H54 (cell line): ENCODE measurements at regions not wholly inside any gene's neighbourhood (a gene's known extent, or its start where the extent isn't known, plus 50 kb on each side); places are given as distances from the start of the nearest gene placed in this dataset.
"Not testable (repeated sequence)": the region's sequence is repeated elsewhere in the genome, so short reads cannot be mapped to it uniquely, and the experiment has no call there.

Experiments used
- DNase-seq: peaks from one replicate; pipeline ENCODE4 v3.0.0; 2011; ENCODE audit warnings: low spot score, mixed read lengths; ENCODE audit not compliant: insufficient read length
- FAIRE-seq: peaks from 3 replicates; lab custom pipeline; 2011; peaks lifted over from hg19 to GRCh38; lab: Jason Lieb, UNC
- POLR2A ChIP-seq: IDR thresholded peaks from 2 replicates; pipeline ENCODE4 v1.6.1; 2011; ENCODE audit warnings: low read depth, mild to moderate bottlenecking, low read length

DNA sequence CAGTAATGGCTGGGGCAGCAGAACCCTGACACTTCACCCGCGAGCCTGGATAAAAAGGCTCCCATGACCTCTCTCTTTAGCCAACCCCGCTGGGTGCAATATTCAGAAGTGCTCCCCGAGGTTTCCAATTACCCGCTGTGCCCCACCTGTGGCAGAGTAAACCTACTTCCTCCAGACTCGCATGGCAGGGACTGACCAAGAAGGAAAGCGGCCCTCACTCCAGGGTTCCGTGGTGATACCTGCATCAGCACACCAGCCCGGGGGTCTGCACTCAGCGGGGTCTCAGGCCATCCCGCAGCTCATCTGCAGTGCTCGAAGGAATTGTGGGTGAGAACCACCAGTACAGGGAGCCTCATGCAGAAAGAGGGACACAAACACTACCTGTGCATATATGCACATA, 136.3 kb upstream of the FMN2 start:
- no peak for FAIRE-seq

GRCh38 chr1:239956263-239956662, 135.4 kb upstream of the FMN2 start:
- TF ChIP-seq POLR2A, result no peak
- FAIRE-seq (no peak), DNase-seq (no peak)

More for the DNA sequence above, 136.3 kb upstream of the FMN2 start:
- TF ChIP-seq POLR2A, result no peak
- DNase-seq, result no peak

GRCh38 chr1:239958063-239958462, 133.6 kb upstream of the FMN2 start:
- no peak for TF ChIP-seq POLR2A
- DNase-seq (no peak), FAIRE-seq (no peak)

DNA sequence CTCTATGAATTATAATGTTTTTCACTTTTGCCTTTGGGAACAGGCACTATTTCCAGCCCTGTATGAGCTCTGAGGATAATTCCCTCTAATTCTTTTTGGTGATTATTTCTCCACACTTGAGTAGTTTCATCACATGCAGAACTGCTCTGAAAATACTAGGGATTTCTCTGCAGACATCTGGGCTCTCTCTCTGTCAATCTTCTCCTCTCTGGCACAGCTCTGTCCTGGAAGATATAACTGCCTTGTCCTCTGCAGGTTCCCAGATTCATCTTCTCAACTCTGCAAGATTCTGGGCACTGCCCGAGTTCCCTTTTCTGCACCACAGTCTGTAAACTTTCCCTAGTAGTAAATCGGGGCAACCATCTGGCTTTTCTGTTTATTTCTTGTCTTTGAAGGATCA, 131.3 kb upstream of the FMN2 start:
- no peak for TF ChIP-seq POLR2A
- FAIRE-seq (no peak), DNase-seq (no peak)

DNA sequence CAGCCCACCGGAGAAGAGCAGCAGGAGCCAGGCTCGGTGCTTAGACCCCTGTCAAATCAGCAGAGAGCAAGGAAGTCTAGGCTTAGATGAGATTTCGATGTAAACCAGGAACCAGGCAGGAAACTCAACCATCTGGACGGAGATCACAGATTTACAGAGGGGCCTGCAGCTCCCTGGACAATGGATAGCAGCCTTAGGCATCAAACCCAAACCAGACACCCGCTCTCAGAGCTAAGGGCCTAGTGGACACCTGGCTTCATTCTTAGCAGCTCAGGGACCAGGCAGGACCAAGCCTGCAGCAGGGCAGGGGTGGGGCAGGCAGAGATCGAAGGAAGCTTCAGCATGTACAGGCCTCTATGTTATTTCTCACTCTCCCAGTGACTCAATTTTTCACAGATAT, 127.8 kb upstream of the FMN2 start:
- DNase-seq, result no peak
- TF ChIP-seq POLR2A, result no peak
- no peak for FAIRE-seq

DNA sequence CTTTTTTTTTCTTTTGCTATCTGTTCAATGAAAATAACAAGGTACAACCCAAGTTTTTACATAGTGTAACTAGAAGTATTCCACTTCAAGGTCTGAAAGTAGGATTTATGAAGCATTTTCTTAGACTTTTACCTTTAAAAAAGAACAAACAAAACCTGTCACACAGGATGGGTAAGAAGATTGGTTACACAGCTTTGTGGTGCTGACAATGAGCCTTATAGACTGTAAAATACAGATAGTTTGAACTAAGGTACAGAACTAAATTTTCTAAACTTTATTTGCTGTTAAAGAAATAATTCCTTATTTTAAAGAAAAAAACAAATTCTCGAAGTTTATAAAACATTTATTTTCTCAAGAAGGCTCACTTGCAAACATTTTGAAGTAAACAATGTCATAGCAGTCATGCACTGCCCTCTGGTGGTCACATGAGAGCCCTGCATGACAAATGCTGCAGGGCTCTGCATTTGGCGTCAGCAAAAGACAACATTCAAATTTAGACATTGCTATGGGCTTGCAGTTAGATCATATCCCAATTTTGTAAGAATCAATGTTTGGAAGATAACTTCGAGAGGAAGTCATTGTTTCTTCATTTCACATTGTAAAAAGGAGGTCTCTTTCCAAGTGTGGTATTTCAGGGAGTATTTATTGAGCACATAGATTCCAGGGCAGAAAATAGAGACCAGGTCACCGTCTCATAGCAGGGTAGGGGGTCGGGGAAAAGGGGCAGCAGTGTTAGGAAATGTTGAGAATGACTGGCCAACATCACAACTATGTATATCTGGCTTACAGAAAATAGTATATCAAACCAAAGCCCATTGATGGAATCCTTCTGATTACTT, 115.3 kb upstream of the FMN2 start:
- peak; percentile 23 for FAIRE-seq
- TF ChIP-seq POLR2A, result no peak
- peak; percentile 17 for DNase-seq

- no peak for TF ChIP-seq POLR2A
- FAIRE-seq (no peak), DNase-seq (no peak)
Observed at GRCh38 chr1:239977416-239977815, 114.3 kb upstream of the FMN2 start.

GRCh38 chr1:239979456-239979855, 112.2 kb upstream of the FMN2 start:
- DNase-seq (no peak), FAIRE-seq (no peak)
- TF ChIP-seq POLR2A, result no peak

- no peak for DNase-seq
- TF ChIP-seq POLR2A, result no peak
- FAIRE-seq, result no peak
Observed at GRCh38 chr1:239982762-239983161, 108.9 kb upstream of the FMN2 start.

DNA sequence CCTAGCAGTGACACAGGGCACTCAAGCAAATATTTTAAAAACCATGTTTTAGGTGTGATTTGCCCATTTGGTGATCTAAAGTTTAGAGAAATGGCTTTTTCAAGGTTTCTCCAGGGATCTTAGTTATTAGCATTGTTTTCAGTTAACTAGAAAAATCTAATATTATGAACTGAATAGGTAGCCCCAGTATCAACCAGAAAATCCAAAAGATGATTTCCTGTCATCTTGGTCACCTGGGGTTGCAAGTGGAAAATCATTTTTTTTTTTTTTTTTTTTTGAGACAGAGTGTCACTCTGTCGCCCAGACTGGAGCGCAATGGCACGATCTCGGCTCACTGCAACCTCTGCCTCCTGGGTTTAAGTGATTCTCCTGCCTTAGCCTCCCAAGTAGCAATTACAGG, 106.6 kb upstream of the FMN2 start:
- DNase-seq (no peak), FAIRE-seq (no peak)
- TF ChIP-seq POLR2A, result no peak

- no peak for TF ChIP-seq POLR2A
- DNase-seq (no peak), FAIRE-seq (no peak)
Observed at GRCh38 chr1:239987103-239987745, 104.5 kb upstream of the FMN2 start.

- no peak for TF ChIP-seq POLR2A
- FAIRE-seq, result no peak
- DNase-seq, result no peak
Observed at GRCh38 chr1:239989990-239990389, 101.7 kb upstream of the FMN2 start.

- not testable (repeated sequence) for DNase-seq, FAIRE-seq
Observed at GRCh38 chr1:239992566-239992965, 99.1 kb upstream of the FMN2 start.

DNA sequence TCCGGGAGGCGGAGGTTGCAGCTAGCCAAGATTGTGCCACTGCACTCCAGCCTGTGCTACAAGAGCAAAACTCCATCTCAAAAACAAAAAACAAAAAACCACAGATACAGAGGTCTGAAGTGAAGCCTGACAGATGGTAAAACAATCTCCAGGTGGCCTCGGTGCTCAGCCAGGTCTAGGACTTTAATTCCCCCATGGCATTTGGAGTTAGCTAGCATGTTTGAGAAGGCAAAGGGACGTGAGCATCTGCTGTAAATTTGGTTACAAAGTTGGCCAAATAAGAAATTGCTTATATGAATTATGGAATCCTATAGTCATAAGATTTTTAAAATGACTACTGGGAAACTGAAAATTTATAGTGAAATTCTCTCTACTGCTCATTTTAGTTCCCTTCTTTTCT, 98.3 kb upstream of the FMN2 start:
- FAIRE-seq (no peak), DNase-seq (no peak)
- TF ChIP-seq POLR2A, result no peak

- no peak for TF ChIP-seq POLR2A
- FAIRE-seq (no peak), DNase-seq (no peak)
Observed at GRCh38 chr1:239995281-239995680, 96.4 kb upstream of the FMN2 start.
